GM12878 (cell line): ENCODE measurements at regions not wholly inside any gene's neighbourhood (a gene's known extent, or its start where the extent isn't known, plus 50 kb on each side); places are given as distances from the start of the nearest gene placed in this dataset.

Experiments used
- ATAC-seq: fragments of 200-7000 bp; cut with Tn5 transposase; 3 replicates; pipeline ENCODE4 v1.9.1; 2020; ENCODE audit warnings: mild to moderate bottlenecking, moderate library complexity
- BruUV-seq: library from RNA; stranded (reverse); fragments of 400-500 nt; replicated peaks from 2 replicates; lab custom pipeline; 2021; lab: Mats Ljungman, UMichigan
- CTCF ChIA-PET: fragments of 300-600 bp; sonication (Branson Sonifier 250); formaldehyde crosslinking; extraction: SDS; loops from one replicate; lab custom pipeline; 2021; ENCODE audit warnings: inconsistent platforms; lab: Yijun Ruan, JAX
- POLR2A ChIA-PET: fragments of 350-600 bp; formaldehyde crosslinking; extraction: SDS; loops from one replicate; lab custom pipeline; 2021; ENCODE audit warnings: inconsistent platforms; lab: Charles Lee
- RAD21 ChIA-PET: fragments of 300-600 bp; sonication (Branson Sonifier 250); formaldehyde crosslinking; loops from one replicate; lab custom pipeline; 2023; ENCODE audit warnings: antibody characterized with exemption; ENCODE audit not compliant: unreplicated experiment; lab: Charles Lee
- SMC1A ChIA-PET: fragments of 300-600 bp; sonication (Branson Sonifier 250); formaldehyde crosslinking; loops from one replicate; lab custom pipeline; 2023; ENCODE audit not compliant: unreplicated experiment, uncharacterized antibody; lab: Charles Lee
- DNase-seq: peaks from one replicate; pipeline ENCODE4 v3.0.0-alpha.2; 2011; ENCODE audit warnings: low read depth, low spot score
- FAIRE-seq: peaks from 3 replicates; lab custom pipeline; 2011; peaks lifted over from hg19 to GRCh38; lab: Jason Lieb, UNC
- H2AFZ ChIP-seq: 2 replicates; pipeline ENCODE4 v1.6.0; 2011; ENCODE audit warnings: low read depth, low read length, control low read depth; ENCODE audit not compliant: control insufficient read depth
- H3K27ac ChIP-seq: 2 replicates; pipeline ENCODE4 v1.5.1; 2011; ENCODE audit warnings: control low read depth; ENCODE audit not compliant: control insufficient read depth, insufficient read depth
- H3K27me3 ChIP-seq, 2 experiments: replicated peaks in 1 of 2; 2 replicates each; pipeline versions ENCODE4 v1.6.0 to v1.6.1; 2011; ENCODE audit warnings: low read length in 1 of 2; ENCODE audit not compliant: control insufficient read depth in 2 of 2, insufficient read depth in 2 of 2
- H3K36me3 ChIP-seq, 2 experiments: 2 replicates each; pipeline ENCODE4 v1.5.1; 2011; ENCODE audit warnings: low read length in 1 of 2; ENCODE audit not compliant: control insufficient read depth in 2 of 2, insufficient read depth in 2 of 2
- H3K4me1 ChIP-seq: 2 replicates; pipeline ENCODE4 v1.6.1; 2011; ENCODE audit warnings: mild to moderate bottlenecking, low read length, moderate library complexity, mixed read lengths; ENCODE audit not compliant: control insufficient read depth, insufficient read depth
- H3K4me2 ChIP-seq: 2 replicates; pipeline ENCODE4 v1.6.0; 2011; ENCODE audit warnings: control low read depth; ENCODE audit not compliant: control insufficient read depth, insufficient read depth
- H3K4me3 ChIP-seq: fragments of 200-600 bp; sonication (generic); 2 replicates; pipeline ENCODE4 v1.5.1; 2016
- H3K79me2 ChIP-seq: 2 replicates; pipeline ENCODE4 v1.6.0; 2011; ENCODE audit warnings: low read length; ENCODE audit not compliant: control insufficient read depth, insufficient read depth
- H3K9ac ChIP-seq: 2 replicates; pipeline ENCODE4 v1.8.0; 2011; ENCODE audit warnings: low read length, control low read depth, mixed read lengths; ENCODE audit not compliant: control insufficient read depth, insufficient read depth
- H3K9me3 ChIP-seq: replicated peaks from 3 replicates; pipeline ENCODE4 v1.5.1; 2011; ENCODE audit warnings: mild to moderate bottlenecking, low read length; ENCODE audit not compliant: control insufficient read depth, insufficient read depth
- H4K20me1 ChIP-seq: 2 replicates; pipeline ENCODE4 v1.6.0; 2011; ENCODE audit not compliant: control insufficient read depth, insufficient read depth
- BCL11A ChIP-seq: IDR thresholded peaks from 2 replicates; pipeline ENCODE4 v1.6.1; 2011; ENCODE audit warnings: low read depth, low read length
- CEBPB ChIP-seq, 2 experiments: fragments of 150-350 bp in 1 of 2; IDR thresholded peaks; 2 replicates each; pipeline ENCODE4 v1.6.1; 2012 to 2014; ENCODE audit warnings: low read depth in 2 of 2, low read length in 2 of 2, borderline replicate concordance in 1 of 2, inconsistent platforms in 1 of 2
- CEBPZ ChIP-seq: fragments of 150-350 bp; IDR thresholded peaks from 2 replicates; pipeline ENCODE4 v1.6.1; 2016; ENCODE audit warnings: low read depth, low read length
- EED ChIP-seq: sonication (generic); IDR thresholded peaks from 2 replicates; pipeline ENCODE4 v1.6.1; 2016; ENCODE audit warnings: antibody characterized with exemption, low read depth
- IKZF2 ChIP-seq, 2 experiments: fragments of 450-650 bp; IDR thresholded peaks; 2 replicates each; pipeline ENCODE4 v1.6.1; 2017; ENCODE audit warnings: mild to moderate bottlenecking in 2 of 2, moderate library complexity in 2 of 2
- IRF3 ChIP-seq: fragments of 450-650 bp; IDR thresholded peaks from 2 replicates; pipeline ENCODE4 v1.6.1; 2014; ENCODE audit warnings: mild to moderate bottlenecking
- IRF5 ChIP-seq: fragments of 450-650 bp; IDR thresholded peaks from 2 replicates; pipeline ENCODE4 v1.6.1; 2017; ENCODE audit warnings: borderline replicate concordance
- POU2F2 ChIP-seq: IDR thresholded peaks from 3 replicates; pipeline ENCODE4 v1.6.1; 2011; ENCODE audit warnings: low read depth, mild to moderate bottlenecking, low read length, borderline replicate concordance
- RBBP5 ChIP-seq: fragments of 200-600 bp; sonication (generic); conservative IDR thresholded peaks from 2 replicates; pipeline ENCODE4 v1.6.1; 2016
- ZBTB33 ChIP-seq: fragments of 450-650 bp; IDR thresholded peaks from 2 replicates; pipeline ENCODE4 v1.6.1; 2017; ENCODE audit warnings: mild to moderate bottlenecking
- ZNF592 ChIP-seq: fragments of 450-650 bp; IDR thresholded peaks from 2 replicates; pipeline ENCODE4 v1.6.1; 2017; ENCODE audit warnings: mild to moderate bottlenecking, moderate library complexity
- WGBS: methylation state at CpG from one replicate; pipeline ENCODE4 v1.1.6; 2016; ENCODE audit warnings: low lambda C conversion rate; ENCODE audit not compliant: insufficient replicate concordance, insufficient coverage; ENCODE audit errors: missing lambda C conversion rate; 5-methylcytosine and 5-hydroxymethylcytosine counted together
- in situ Hi-C: fragments of 300-500 bp; cut with MboI; formaldehyde crosslinking; loops from 9 replicates; pipeline ENCODE4 v1.14.3; 2018; ENCODE audit warnings: mixed read lengths
- intact Hi-C: fragments of 100-400 bp; cut with micrococcal nuclease; formaldehyde crosslinking; loops from one replicate; pipeline ENCODE4 v1.14.2; 2022; ENCODE audit not compliant: unreplicated experiment

- no peak for TF ChIP-seq IRF3
Measured at GRCh38 chr5:147093138-147093537, 141.7 kb upstream of the STK32A start (continued).

GRCh38 chr5:147095740-147096139 is 139.1 kb upstream of the STK32A start:
- Histone ChIP-seq H3K9ac (no peak overlapping the region), H3K4me3 (no peak overlapping the region), H3K4me1 (no peaks in the 10 kb centered on the region), H3K4me2 (no peak overlapping the region), H3K9me3 (no peaks in the 10 kb centered on the region), H3K27me3 (no peaks in the 10 kb centered on the region), H2AFZ (no peak overlapping the region), H3K79me2 (no peaks in the 10 kb centered on the region), H3K27ac (no peak overlapping the region), H4K20me1 (no peaks in the 10 kb centered on the region), H3K36me3 (no peaks in the 10 kb centered on the region)
- intact Hi-C loops: loop anchor here (10.0 kb wide), 1 partner anchor 269 kb away; no protein-coding TSS in a partner anchor
- CTCF ChIA-PET: interaction anchor here (7.4 kb wide), 1 partner anchor 92 kb away, joined by 107 read pairs; no protein-coding TSS in a partner anchor
- BruUV-seq: no TSS peak
- in situ Hi-C loops: no loop called here
- no peak for FAIRE-seq
- POLR2A ChIA-PET: no interaction called here
- no peak for DNase-seq
- RAD21 ChIA-PET: interaction anchor here (0.7 kb wide), 1 partner anchor 93 kb away, joined by 3 read pairs; no protein-coding TSS in a partner anchor
- SMC1A ChIA-PET: no interaction called here
- ATAC-seq: no peak
- 25% methylated on average over 2 of the region's 2 CpGs for WGBS
- TF ChIP-seq BCL11A (no peak), IKZF2 (IDR thresholded peaks at IDR 0.05) (no peak), POU2F2 (no peak), IRF5 (no peak), ZNF592 (no peak), CEBPB (IDR thresholded peaks at IDR 0.05; ENCODE audit: borderline replicate concordance in 1 of 2, low read depth in 2 of 2, low read length in 2 of 2) (no peak), ZBTB33 (no peak), CEBPZ (no peak), RBBP5 (no peak), EED (no peak)
